ENCODE measurements at regions not wholly inside any gene's neighbourhood (a gene's known extent, or its start where the extent isn't known, plus 50 kb on each side); places are given as distances from the start of the nearest gene placed in this dataset.

- TF ChIP-seq ZNF430 (CRISPR knock-in tag; IDR thresholded peaks at IDR 0.05) (0 out of 2 replicates have a peak, but pooled peaks have one; percentile 40), ZNF510 (CRISPR knock-in tag; IDR thresholded peaks at IDR 0.05; ENCODE audit: low read depth) (no peak), NR0B2 (CRISPR knock-in tag; IDR thresholded peaks at IDR 0.05) (no peak), TEF (CRISPR knock-in tag; IDR thresholded peaks at IDR 0.05) (no peak), SNAPC4 (CRISPR knock-in tag; IDR thresholded peaks at IDR 0.05) (no peak), TFAP4 (IDR thresholded peaks at IDR 0.05; ENCODE audit: borderline replicate concordance, low read depth) (peak; percentile 66), GTF3A (CRISPR knock-in tag; conservative IDR thresholded peaks at IDR 0.05) (0 out of 2 replicates have a peak, but pooled peaks have one; percentile 50), ZNF720 (CRISPR knock-in tag; IDR thresholded peaks at IDR 0.05) (no peak), ZNF749 (CRISPR knock-in tag; IDR thresholded peaks at IDR 0.05; ENCODE audit: borderline replicate concordance) (no peak), FOXC1 (CRISPR knock-in tag; IDR thresholded peaks at IDR 0.05; ENCODE audit: borderline replicate concordance) (peak; percentile 28; the same call in 1 of the 2 replicates), ZNF639 (CRISPR knock-in tag; conservative IDR thresholded peaks at IDR 0.05) (no peak), ZNF33B (CRISPR knock-in tag; IDR thresholded peaks at IDR 0.05) (no peak), CHD2 (IDR thresholded peaks at IDR 0.05; ENCODE audit: low read depth, low read length) (no peak), JUNB (CRISPR knock-in tag; IDR thresholded peaks at IDR 0.05; ENCODE audit: borderline replicate concordance) (no peak), HMGXB4 (CRISPR knock-in tag; IDR thresholded peaks at IDR 0.05; ENCODE audit: borderline replicate concordance in 1 of 2, low read depth in 1 of 2) (no peak), ZNF512 (CRISPR knock-in tag; IDR thresholded peaks at IDR 0.05) (no peak)
Measured at GRCh38 chr5:60463179-60463868, 236.6 kb downstream of the DEPDC1B start (continued).
